ENCODE measurements at regions not wholly inside any gene's neighbourhood (a gene's known extent, or its start where the extent isn't known, plus 50 kb on each side); places are given as distances from the start of the nearest gene placed in this dataset.

DNA sequence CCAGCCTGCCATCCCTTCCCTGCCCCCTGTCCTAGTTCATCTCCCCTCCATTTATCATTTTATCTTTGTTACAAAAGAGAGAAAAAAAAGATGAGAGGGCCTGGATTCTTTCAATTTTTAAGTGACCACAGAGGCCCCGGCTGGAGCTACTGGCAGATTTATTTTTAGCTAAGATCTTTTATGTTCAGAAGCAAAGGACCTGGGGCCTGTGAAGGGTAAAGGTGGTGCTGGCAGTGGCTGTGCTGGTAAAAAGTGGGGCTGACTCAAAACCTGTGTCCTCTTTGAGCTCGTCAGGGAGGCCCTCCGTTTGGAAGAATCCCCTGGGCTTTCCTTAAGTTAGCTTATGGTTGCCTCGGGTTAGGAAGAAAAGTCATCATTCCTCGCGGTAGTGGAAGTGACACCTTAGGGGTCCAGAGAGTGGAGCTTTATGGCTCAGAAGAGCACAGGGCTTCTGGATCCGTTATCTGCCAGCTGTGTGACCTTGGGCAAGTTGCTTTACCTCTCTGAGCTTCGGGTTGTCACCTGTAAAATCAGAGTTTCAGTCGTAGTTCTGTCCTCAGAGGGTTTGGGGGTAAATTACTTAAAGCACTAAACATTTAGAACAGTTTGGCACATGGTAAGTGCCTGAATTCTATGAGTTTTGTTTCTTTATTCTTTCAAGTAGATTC is 923.8 kb upstream of the EEF2KMT start:
- DNase-seq (ENCODE audit: low spot score), result no peak
- TF ChIP-seq, protein P1, sequence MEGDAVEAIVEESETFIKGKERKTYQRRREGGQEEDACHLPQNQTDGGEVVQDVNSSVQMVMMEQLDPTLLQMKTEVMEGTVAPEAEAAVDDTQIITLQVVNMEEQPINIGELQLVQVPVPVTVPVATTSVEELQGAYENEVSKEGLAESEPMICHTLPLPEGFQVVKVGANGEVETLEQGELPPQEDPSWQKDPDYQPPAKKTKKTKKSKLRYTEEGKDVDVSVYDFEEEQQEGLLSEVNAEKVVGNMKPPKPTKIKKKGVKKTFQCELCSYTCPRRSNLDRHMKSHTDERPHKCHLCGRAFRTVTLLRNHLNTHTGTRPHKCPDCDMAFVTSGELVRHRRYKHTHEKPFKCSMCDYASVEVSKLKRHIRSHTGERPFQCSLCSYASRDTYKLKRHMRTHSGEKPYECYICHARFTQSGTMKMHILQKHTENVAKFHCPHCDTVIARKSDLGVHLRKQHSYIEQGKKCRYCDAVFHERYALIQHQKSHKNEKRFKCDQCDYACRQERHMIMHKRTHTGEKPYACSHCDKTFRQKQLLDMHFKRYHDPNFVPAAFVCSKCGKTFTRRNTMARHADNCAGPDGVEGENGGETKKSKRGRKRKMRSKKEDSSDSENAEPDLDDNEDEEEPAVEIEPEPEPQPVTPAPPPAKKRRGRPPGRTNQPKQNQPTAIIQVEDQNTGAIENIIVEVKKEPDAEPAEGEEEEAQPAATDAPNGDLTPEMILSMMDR (IDR thresholded peaks at IDR 0.05; ENCODE audit: borderline replicate concordance, control extremely low read depth, extremely low read depth, insufficient read depth, missing control alignments), result no peak
- in situ Hi-C loops (cut with MboI; ENCODE audit: low sequenced_read_pairs, unreplicated experiment), result no loop called here

- TF ChIP-seq, protein P1 (IDR thresholded peaks at IDR 0.05; ENCODE audit: borderline replicate concordance, control extremely low read depth, extremely low read depth, insufficient read depth, missing control alignments), result no peak
- in situ Hi-C loops (cut with MboI; ENCODE audit: low sequenced_read_pairs, unreplicated experiment), result no loop called here
- DNase-seq (ENCODE audit: low spot score), result no peak
Observed at GRCh38 chr16:6020162-6020985, 922.8 kb upstream of the EEF2KMT start.

DNA sequence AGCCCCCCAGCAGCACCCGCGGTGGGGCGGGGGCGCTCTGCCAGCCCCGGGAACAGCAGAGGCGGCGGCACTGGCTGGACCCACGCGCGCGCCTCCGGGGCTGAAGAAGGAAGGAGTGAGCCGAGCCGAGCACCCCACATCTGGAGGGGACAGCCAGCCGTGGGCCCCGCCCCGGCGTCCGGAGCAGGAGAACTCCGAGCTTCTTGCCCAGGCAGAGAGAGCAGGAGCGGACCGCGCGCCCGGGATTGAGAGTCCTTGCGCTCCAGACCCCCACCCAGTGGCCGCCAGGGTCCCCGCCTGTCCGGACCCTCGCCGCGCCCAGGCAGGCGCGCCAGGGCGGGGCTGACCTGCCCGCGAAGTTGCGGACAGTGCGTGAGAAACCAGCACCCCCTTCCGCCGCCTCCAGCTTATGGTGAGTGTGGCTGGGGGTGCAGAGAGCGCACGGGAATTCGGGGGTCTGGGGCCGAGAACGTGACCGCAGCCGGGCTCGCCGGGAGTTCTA is 921.9 kb upstream of the EEF2KMT start:
- no peak for DNase-seq (ENCODE audit: low spot score)
- TF ChIP-seq, protein P1 (IDR thresholded peaks at IDR 0.05; ENCODE audit: borderline replicate concordance, control extremely low read depth, extremely low read depth, insufficient read depth, missing control alignments), result no peak
- in situ Hi-C loops (cut with MboI; ENCODE audit: low sequenced_read_pairs, unreplicated experiment), result no loop called here

DNA sequence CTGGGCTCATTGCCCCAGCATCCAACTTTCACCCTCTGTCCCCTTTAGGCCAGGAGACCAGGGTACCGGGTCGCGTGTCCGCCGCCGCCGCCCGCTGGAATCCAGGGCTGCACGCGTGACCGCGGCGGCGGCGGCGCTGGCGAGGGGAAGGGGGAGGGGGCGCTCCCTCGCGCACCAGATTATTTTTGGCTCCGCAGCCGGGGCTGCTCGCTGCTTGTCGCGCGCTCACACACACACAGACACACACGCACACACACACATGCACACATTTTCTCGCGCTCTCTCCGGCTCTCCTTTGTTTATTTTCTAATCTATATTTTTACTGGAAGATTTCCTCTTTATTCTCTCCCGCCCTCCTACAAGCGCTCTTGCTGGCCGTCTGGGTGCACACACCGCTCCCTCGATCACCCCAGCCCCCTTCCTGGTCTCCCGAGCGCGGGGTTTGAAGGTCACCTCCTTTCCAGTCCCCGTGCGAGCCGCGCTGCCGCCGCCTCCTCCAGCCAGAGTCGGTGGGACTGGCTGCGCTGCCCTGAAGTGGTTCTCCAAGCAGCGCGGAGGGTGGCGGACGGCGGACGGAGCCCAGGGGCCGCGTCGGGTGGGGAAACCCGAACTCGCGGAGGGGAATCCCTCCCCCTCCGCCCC is 921.4 kb upstream of the EEF2KMT start:
- no peak for DNase-seq (ENCODE audit: low spot score)
- in situ Hi-C loops (cut with MboI; ENCODE audit: low sequenced_read_pairs, unreplicated experiment), result no loop called here
- TF ChIP-seq, protein P1 (IDR thresholded peaks at IDR 0.05; ENCODE audit: borderline replicate concordance, control extremely low read depth, extremely low read depth, insufficient read depth, missing control alignments), result no peak

DNA sequence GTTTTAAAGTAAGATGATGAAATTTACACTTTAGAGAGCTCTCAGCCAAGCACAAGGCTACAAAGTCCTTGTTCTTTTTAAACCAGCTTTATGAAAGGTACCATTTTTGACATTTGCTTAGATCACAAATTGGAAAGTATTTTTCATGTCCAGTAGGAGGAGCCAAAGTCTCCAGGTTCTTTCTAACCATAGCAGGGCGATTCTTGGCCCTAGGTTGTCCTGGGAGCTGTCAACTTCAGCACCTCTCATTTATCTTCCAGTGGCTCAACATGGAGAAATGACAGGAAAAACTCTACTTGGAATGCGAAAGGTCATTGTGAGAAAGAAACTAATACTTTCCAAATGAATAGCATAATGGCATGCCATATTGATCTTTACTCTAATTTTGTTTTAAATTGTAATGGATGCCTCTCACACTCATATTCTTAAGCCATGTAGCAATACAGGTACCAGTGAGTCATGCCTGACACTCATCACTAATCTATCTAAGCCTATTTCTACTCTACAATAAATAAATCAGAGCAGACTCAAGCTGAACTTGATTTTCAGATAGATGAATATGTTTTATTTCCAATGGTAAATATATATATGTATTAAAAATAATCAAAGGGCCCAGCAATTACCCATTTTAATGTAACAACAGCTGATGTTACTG is 919.1 kb upstream of the EEF2KMT start:
- DNase-seq (ENCODE audit: low spot score), result no peak
- in situ Hi-C loops (cut with MboI; ENCODE audit: low sequenced_read_pairs, unreplicated experiment), result no loop called here
- TF ChIP-seq, protein P1 (IDR thresholded peaks at IDR 0.05; ENCODE audit: borderline replicate concordance, control extremely low read depth, extremely low read depth, insufficient read depth, missing control alignments), result no peak

GRCh38 chr16:6012716-6013115 is 915.1 kb upstream of the EEF2KMT start:
- TF ChIP-seq, protein P1 (IDR thresholded peaks at IDR 0.05; ENCODE audit: borderline replicate concordance, control extremely low read depth, extremely low read depth, insufficient read depth, missing control alignments), result no peak
- in situ Hi-C loops (cut with MboI; ENCODE audit: low sequenced_read_pairs, unreplicated experiment), result no loop called here
- DNase-seq (ENCODE audit: low spot score), result no peak

Data from GM13976 (cell line).